BE2C (cell line): ENCODE measurements at regions not wholly inside any gene's neighbourhood (a gene's known extent, or its start where the extent isn't known, plus 50 kb on each side); places are given as distances from the start of the nearest gene placed in this dataset.
"Not testable (repeated sequence)": the region's sequence is repeated elsewhere in the genome, so short reads cannot be mapped to it uniquely, and the experiment has no call there.

Experiments
- DNase-seq: peaks from one replicate; pipeline ENCODE4 v3.0.0-alpha.2; 2020
- H3K27me3 ChIP-seq: fragments of 250-450 bp; sonication (Bioruptor Pico); 2 replicates; pipeline ENCODE4 v1.5.1; 2020; ENCODE audit warnings: mild to moderate bottlenecking
- H3K36me3 ChIP-seq: fragments of 250-450 bp; sonication (Bioruptor Pico); 2 replicates; pipeline ENCODE4 v1.5.1; 2020; ENCODE audit warnings: mild to moderate bottlenecking
- H3K4me1 ChIP-seq: fragments of 250-450 bp; sonication (Bioruptor Pico); 2 replicates; pipeline ENCODE4 v1.5.1; 2020
- H3K4me3 ChIP-seq: 2 replicates; pipeline ENCODE4 v1.5.1; 2011; ENCODE audit warnings: low read depth, low read length
- H3K9me3 ChIP-seq: fragments of 250-450 bp; sonication (Bioruptor Pico); 2 replicates; pipeline ENCODE4 v1.5.1; 2020
- TF ChIP-seq, protein P1 (sequence below): IDR thresholded peaks from 2 replicates; pipeline ENCODE4 v1.5.1; 2012; ENCODE audit warnings: mild to moderate bottlenecking, low read depth, low read length

- no peaks in the 10 kb centered on the region for H3K4me1 ChIP-seq
- DNase-seq = no peak
- H3K36me3 ChIP-seq = no peaks in the 10 kb centered on the region
- H3K9me3 ChIP-seq = no peaks in the 10 kb centered on the region
- no peak overlapping the region for H3K4me3 ChIP-seq
- peaks cover 31% of the 10 kb centered on the region for H3K27me3 ChIP-seq
- TF ChIP-seq, protein P1, sequence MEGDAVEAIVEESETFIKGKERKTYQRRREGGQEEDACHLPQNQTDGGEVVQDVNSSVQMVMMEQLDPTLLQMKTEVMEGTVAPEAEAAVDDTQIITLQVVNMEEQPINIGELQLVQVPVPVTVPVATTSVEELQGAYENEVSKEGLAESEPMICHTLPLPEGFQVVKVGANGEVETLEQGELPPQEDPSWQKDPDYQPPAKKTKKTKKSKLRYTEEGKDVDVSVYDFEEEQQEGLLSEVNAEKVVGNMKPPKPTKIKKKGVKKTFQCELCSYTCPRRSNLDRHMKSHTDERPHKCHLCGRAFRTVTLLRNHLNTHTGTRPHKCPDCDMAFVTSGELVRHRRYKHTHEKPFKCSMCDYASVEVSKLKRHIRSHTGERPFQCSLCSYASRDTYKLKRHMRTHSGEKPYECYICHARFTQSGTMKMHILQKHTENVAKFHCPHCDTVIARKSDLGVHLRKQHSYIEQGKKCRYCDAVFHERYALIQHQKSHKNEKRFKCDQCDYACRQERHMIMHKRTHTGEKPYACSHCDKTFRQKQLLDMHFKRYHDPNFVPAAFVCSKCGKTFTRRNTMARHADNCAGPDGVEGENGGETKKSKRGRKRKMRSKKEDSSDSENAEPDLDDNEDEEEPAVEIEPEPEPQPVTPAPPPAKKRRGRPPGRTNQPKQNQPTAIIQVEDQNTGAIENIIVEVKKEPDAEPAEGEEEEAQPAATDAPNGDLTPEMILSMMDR = no peak
Measured at GRCh38 chr9:124164811-124165210, 92.9 kb upstream of the NEK6 start.

- DNase-seq = no peak
- TF ChIP-seq, protein P1 = no peak
- Histone ChIP-seq H3K9me3 (no peaks in the 10 kb centered on the region), H3K4me1 (no peaks in the 10 kb centered on the region), H3K36me3 (no peaks in the 10 kb centered on the region), H3K27me3 (peaks cover 12% of the 10 kb centered on the region), H3K4me3 (no peak overlapping the region)
Measured at GRCh38 chr9:124174433-124174832, 83.3 kb upstream of the NEK6 start.

- H3K27me3 ChIP-seq = peaks cover 23% of the 10 kb centered on the region
- H3K4me3 ChIP-seq, DNase-seq, H3K9me3 ChIP-seq, H3K4me1 ChIP-seq, H3K36me3 ChIP-seq: not testable (repeated sequence)
Measured at GRCh38 chr9:124177522-124177921, 80.2 kb upstream of the NEK6 start.

DNA sequence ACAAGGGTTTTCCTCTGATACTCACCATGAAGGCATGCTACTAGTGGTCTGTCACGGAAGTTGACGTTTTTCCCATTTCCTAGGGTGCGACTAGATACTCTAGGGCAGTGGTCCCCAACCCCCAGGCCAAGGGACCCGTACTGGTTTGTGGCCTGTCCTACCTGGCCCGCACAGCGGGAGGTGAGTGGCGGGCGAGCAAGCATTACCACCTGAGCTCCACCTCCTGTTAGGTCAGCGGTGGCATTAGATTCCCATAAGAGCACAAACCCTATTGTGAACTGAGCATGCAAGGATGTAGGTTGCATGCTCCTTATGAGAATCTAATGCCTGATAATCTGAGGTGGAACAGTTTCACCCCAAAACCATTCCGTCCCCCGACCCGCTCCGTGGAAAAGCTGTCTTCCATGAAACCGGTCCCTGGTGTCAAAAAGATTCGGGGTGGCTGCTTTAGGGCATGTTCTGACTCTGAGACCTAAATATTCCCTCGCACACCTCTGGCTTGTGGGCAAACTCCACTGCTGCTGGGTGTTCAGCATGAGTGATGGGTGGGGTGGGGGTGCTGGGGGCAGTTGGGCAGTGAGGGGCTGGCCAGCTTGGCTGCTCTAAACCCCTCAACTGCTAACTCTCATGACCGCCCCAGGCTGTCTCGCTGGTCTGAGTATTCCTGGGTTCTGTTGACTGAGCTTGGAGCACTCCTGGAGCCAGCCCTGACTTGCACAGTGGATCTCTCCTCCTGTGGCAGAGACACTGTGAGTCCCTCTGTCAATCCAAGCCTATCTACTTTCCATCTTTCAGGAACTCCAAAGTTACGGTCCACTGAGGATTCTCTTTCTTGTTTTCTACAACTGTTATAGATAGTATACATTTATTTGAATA lies 78.3 kb upstream of the NEK6 start:
- Histone ChIP-seq H3K27me3 (peaks cover 18% of the 10 kb centered on the region), H3K4me3 (no peak overlapping the region), H3K9me3 (no peaks in the 10 kb centered on the region), H3K4me1 (no peaks in the 10 kb centered on the region), H3K36me3 (no peaks in the 10 kb centered on the region)
- DNase-seq = no peak
- TF ChIP-seq, protein P1 = no peak

DNA sequence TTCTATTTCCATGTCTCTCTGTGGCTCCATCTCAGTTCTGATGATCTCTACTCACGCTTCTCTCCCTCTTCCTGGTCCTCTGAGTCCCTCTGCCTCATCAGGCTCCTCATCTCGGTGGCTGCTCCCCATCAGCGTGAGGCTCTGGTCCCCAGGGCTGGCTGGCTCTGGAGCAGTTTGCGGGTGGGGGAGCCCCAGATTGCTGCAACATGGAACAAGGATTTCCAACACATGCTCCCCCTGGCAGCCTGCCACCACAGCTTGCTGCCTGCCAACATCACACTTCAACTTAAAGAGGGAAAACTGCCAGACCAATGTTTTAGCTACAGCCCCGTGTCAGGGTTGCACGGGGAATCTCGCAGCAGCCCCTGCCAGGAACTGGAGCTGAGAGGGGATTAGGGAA lies 77.2 kb upstream of the NEK6 start:
- Histone ChIP-seq H3K4me1 (no peaks in the 10 kb centered on the region), H3K27me3 (peaks cover 18% of the 10 kb centered on the region), H3K36me3 (no peaks in the 10 kb centered on the region), H3K4me3 (no peak overlapping the region), H3K9me3 (no peaks in the 10 kb centered on the region)
- TF ChIP-seq, protein P1 = no peak
- peak; percentile 24 for DNase-seq

- Histone ChIP-seq H3K4me1 (no peaks in the 10 kb centered on the region), H3K4me3 (no peak overlapping the region), H3K27me3 (peaks cover 27% of the 10 kb centered on the region), H3K9me3 (no peaks in the 10 kb centered on the region), H3K36me3 (no peaks in the 10 kb centered on the region)
- TF ChIP-seq, protein P1 = no peak
- no peak for DNase-seq
Measured at GRCh38 chr9:124182741-124183140, 75.0 kb upstream of the NEK6 start.
